ENCODE measurements at regions not wholly inside any gene's neighbourhood (a gene's known extent, or its start where the extent isn't known, plus 50 kb on each side); places are given as distances from the start of the nearest gene placed in this dataset.

- Histone ChIP-seq H3K27me3 (no peaks in the 10 kb centered on the region), H3K27ac (no peak overlapping the region), H3K4me2 (no peak overlapping the region), H3K9ac (no peak overlapping the region), H3K4me1 (peaks cover 6% of the 10 kb centered on the region), H3K79me2 (ENCODE audit: low read depth) (no peaks in the 10 kb centered on the region), H3K9me3 (ENCODE audit: low read depth) (no peaks in the 10 kb centered on the region), H4K20me1 (ENCODE audit: low read depth) (no peaks in the 10 kb centered on the region), H3K36me3 (no peaks in the 10 kb centered on the region), H3K4me3 (no peak overlapping the region), H2AFZ (replicated peaks) (no peak overlapping the region), H3F3A (ENCODE audit: low read depth) (no peaks in the 10 kb centered on the region)
- no peaks in the 10 kb centered on the region for H3K36me3 Mint-ChIP-seq
- H3K4me1 Mint-ChIP-seq: peaks cover 11% of the 10 kb centered on the region
- H3K9me3 Mint-ChIP-seq: no peaks in the 10 kb centered on the region
- H3K27ac Mint-ChIP-seq: no peak overlapping the region
- DNase-seq (ENCODE audit: low spot score): peak; percentile 13
- no peak for TF ChIP-seq EZH2 (IDR thresholded peaks at IDR 0.05)
- TF ChIP-seq CTCF (IDR thresholded peaks at IDR 0.05): no peak
- H3K4me3 Mint-ChIP-seq: no peak overlapping the region
- no peaks in the 10 kb centered on the region for H3K27me3 Mint-ChIP-seq (ENCODE audit: insufficient read depth, low read depth)
These were observed 1093.9 kb upstream of the CDH6 start for GRCh38 chr5:30099634-30100033.

DNA sequence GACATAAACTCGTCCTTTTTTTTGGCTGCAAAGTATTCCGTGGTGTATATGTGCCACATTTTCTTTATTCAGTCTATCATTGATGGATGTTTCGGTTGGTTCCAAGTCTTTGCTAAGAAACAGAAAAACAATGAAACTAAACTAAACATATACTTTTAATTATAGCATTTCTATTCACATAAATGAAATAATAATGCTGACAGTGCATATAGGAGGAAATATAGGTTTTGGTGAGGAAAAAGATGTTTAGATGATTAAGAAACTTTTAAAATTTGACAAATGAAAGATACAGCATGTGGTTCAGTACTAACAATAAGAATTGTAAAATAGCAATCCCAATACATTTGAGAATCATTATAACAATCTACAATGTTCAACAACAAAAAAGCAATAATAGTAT, 1094.5 kb upstream of the CDH6 start:
- no peaks in the 10 kb centered on the region for H3K27me3 Mint-ChIP-seq (ENCODE audit: insufficient read depth, low read depth)
- H4K20me1 ChIP-seq (ENCODE audit: low read depth): no peaks in the 10 kb centered on the region
- H3K9me3 ChIP-seq (ENCODE audit: low read depth): no peaks in the 10 kb centered on the region
- no peak overlapping the region for H3K9ac ChIP-seq
- no peaks in the 10 kb centered on the region for H3K36me3 ChIP-seq
- H3K4me1 ChIP-seq: peaks cover 6% of the 10 kb centered on the region
- no peak for DNase-seq (ENCODE audit: low spot score)
- H3K27ac Mint-ChIP-seq: no peak overlapping the region
- H3K9me3 Mint-ChIP-seq: no peaks in the 10 kb centered on the region
- H3K79me2 ChIP-seq (ENCODE audit: low read depth): no peaks in the 10 kb centered on the region
- no peaks in the 10 kb centered on the region for H3K36me3 Mint-ChIP-seq
- H3F3A ChIP-seq (ENCODE audit: low read depth): no peaks in the 10 kb centered on the region
- no peak for TF ChIP-seq EZH2 (IDR thresholded peaks at IDR 0.05)
- TF ChIP-seq CTCF (IDR thresholded peaks at IDR 0.05): no peak
- no peak for TF ChIP-seq EZH2phosphoT487 (IDR thresholded peaks at IDR 0.05)
- H3K4me3 Mint-ChIP-seq: no peak overlapping the region
- H3K4me1 Mint-ChIP-seq: peaks cover 11% of the 10 kb centered on the region
- H3K4me3 ChIP-seq: no peak overlapping the region
- H3K27me3 ChIP-seq: no peaks in the 10 kb centered on the region
- no peak overlapping the region for H2AFZ ChIP-seq (replicated peaks)
- no peak overlapping the region for H3K4me2 ChIP-seq
- H3K27ac ChIP-seq: no peak overlapping the region

GRCh38 chr5:30092548-30092947, 1100.9 kb upstream of the CDH6 start:
- H3K4me3 Mint-ChIP-seq: no peak overlapping the region
- H3K27me3 Mint-ChIP-seq (ENCODE audit: insufficient read depth, low read depth): no peaks in the 10 kb centered on the region
- TF ChIP-seq CTCF (IDR thresholded peaks at IDR 0.05): no peak
- no peak for TF ChIP-seq EZH2phosphoT487 (IDR thresholded peaks at IDR 0.05)
- TF ChIP-seq EZH2 (IDR thresholded peaks at IDR 0.05): no peak
- no peaks in the 10 kb centered on the region for H3K36me3 ChIP-seq
- no peaks in the 10 kb centered on the region for H4K20me1 ChIP-seq (ENCODE audit: low read depth)
- H3K27ac ChIP-seq: no peak overlapping the region
- H3K9ac ChIP-seq: no peak overlapping the region
- H2AFZ ChIP-seq (replicated peaks): no peak overlapping the region
- H3F3A ChIP-seq (ENCODE audit: low read depth): no peaks in the 10 kb centered on the region
- no peaks in the 10 kb centered on the region for H3K79me2 ChIP-seq (ENCODE audit: low read depth)
- H3K27ac Mint-ChIP-seq: no peak overlapping the region
- no peak overlapping the region for H3K4me3 ChIP-seq
- H3K4me2 ChIP-seq: no peak overlapping the region
- H3K36me3 Mint-ChIP-seq: no peaks in the 10 kb centered on the region
- H3K27me3 ChIP-seq: no peaks in the 10 kb centered on the region
- H3K9me3 ChIP-seq (ENCODE audit: low read depth): no peaks in the 10 kb centered on the region
- H3K4me1 ChIP-seq: no peaks in the 10 kb centered on the region
- DNase-seq (ENCODE audit: low spot score): no peak
- no peaks in the 10 kb centered on the region for H3K4me1 Mint-ChIP-seq
- no peaks in the 10 kb centered on the region for H3K9me3 Mint-ChIP-seq
